Osteoblast (primary cell): ENCODE measurements at regions not wholly inside any gene's neighbourhood (a gene's known extent, or its start where the extent isn't known, plus 50 kb on each side); places are given as distances from the start of the nearest gene placed in this dataset.

ENCODE experiments used
- DNase-seq: peaks from one replicate; pipeline ENCODE4 v3.0.0; 2011; ENCODE audit warnings: low spot score, mixed read lengths; ENCODE audit not compliant: insufficient read length; ENCODE audit errors: missing footprints
- H2AFZ ChIP-seq: 2 replicates; pipeline ENCODE4 v1.6.0; 2011; ENCODE audit warnings: mild to moderate bottlenecking, low read length
- H3K27ac ChIP-seq: 2 replicates; pipeline ENCODE4 v1.5.1; 2011; ENCODE audit warnings: mild to moderate bottlenecking, low read depth, low read length, moderate library complexity
- H3K27me3 ChIP-seq: 2 replicates; pipeline ENCODE4 v1.6.0; 2012; ENCODE audit warnings: mild to moderate bottlenecking, control low read depth, inconsistent platforms, low read length, moderate library complexity; ENCODE audit not compliant: insufficient read depth
- H3K36me3 ChIP-seq: 2 replicates; pipeline ENCODE4 v1.5.1; 2011; ENCODE audit warnings: mild to moderate bottlenecking, low read length, control low read depth, moderate library complexity; ENCODE audit not compliant: insufficient read depth
- H3K4me1 ChIP-seq: 2 replicates; pipeline ENCODE4 v1.5.1; 2011; ENCODE audit warnings: mild to moderate bottlenecking, low read length, control low read depth, moderate library complexity; ENCODE audit not compliant: insufficient read depth
- H3K4me2 ChIP-seq: 2 replicates; pipeline ENCODE4 v1.6.0; 2011; ENCODE audit warnings: mild to moderate bottlenecking, low read length; ENCODE audit not compliant: insufficient read depth
- H3K4me3 ChIP-seq: fragments of 200-600 bp; sonication (generic); 3 replicates; pipeline ENCODE4 v1.5.1; 2012; ENCODE audit warnings: mild to moderate bottlenecking, low read length, inconsistent platforms; ENCODE audit not compliant: insufficient read depth
- H3K79me2 ChIP-seq: 2 replicates; pipeline ENCODE4 v1.6.0; 2012; ENCODE audit warnings: mild to moderate bottlenecking, low read length, control low read depth, inconsistent platforms; ENCODE audit not compliant: insufficient read depth
- H3K9me3 ChIP-seq: 2 replicates; pipeline ENCODE4 v1.5.1; 2011; ENCODE audit warnings: low read depth, low read length, control low read depth
- H4K20me1 ChIP-seq: 2 replicates; pipeline ENCODE4 v1.6.0; 2012; ENCODE audit warnings: mild to moderate bottlenecking, low read length, control low read depth; ENCODE audit not compliant: insufficient read depth
- CTCF ChIP-seq: IDR thresholded peaks from 2 replicates; pipeline ENCODE4 v1.5.1; 2011; ENCODE audit warnings: mild to moderate bottlenecking, low read depth, low read length, moderate library complexity; ENCODE audit errors: extremely low read depth

GRCh38 chr3:82240322-82240721 lies 478.9 kb upstream of the GBE1 start:
- Histone ChIP-seq H3K4me3 (no peak overlapping the region), H2AFZ (no peak overlapping the region), H3K27me3 (no peaks in the 10 kb centered on the region), H3K4me2 (no peak overlapping the region), H4K20me1 (no peaks in the 10 kb centered on the region), H3K9me3 (peaks cover 2% of the 10 kb centered on the region), H3K36me3 (no peaks in the 10 kb centered on the region), H3K79me2 (no peaks in the 10 kb centered on the region), H3K27ac (no peak overlapping the region), H3K4me1 (no peaks in the 10 kb centered on the region)
- TF ChIP-seq CTCF: no peak
- no peak for DNase-seq

GRCh38 chr3:82236257-82236656 lies 474.8 kb upstream of the GBE1 start:
- TF ChIP-seq CTCF: no peak
- no peak overlapping the region for H3K4me3 ChIP-seq
- H2AFZ ChIP-seq: no peak overlapping the region
- H3K79me2 ChIP-seq: no peaks in the 10 kb centered on the region
- H4K20me1 ChIP-seq: no peaks in the 10 kb centered on the region
- no peaks in the 10 kb centered on the region for H3K4me1 ChIP-seq
- DNase-seq: no peak
- peaks cover 2% of the 10 kb centered on the region for H3K9me3 ChIP-seq
- H3K27ac ChIP-seq: no peak overlapping the region
- H3K36me3 ChIP-seq: no peaks in the 10 kb centered on the region
- no peaks in the 10 kb centered on the region for H3K27me3 ChIP-seq
- H3K4me2 ChIP-seq: no peak overlapping the region

- Histone ChIP-seq H3K4me1 (no peaks in the 10 kb centered on the region), H4K20me1 (no peaks in the 10 kb centered on the region), H3K27me3 (no peaks in the 10 kb centered on the region), H3K36me3 (no peaks in the 10 kb centered on the region), H3K79me2 (no peaks in the 10 kb centered on the region), H3K27ac (no peak overlapping the region), H3K9me3 (no peaks in the 10 kb centered on the region), H2AFZ (no peak overlapping the region), H3K4me2 (no peak overlapping the region), H3K4me3 (no peak overlapping the region)
- DNase-seq: no peak
- TF ChIP-seq CTCF: no peak
Measured at GRCh38 chr3:82229397-82229796, 468.0 kb upstream of the GBE1 start.

- H3K4me1 ChIP-seq: no peaks in the 10 kb centered on the region
- H3K27ac ChIP-seq: no peak overlapping the region
- no peaks in the 10 kb centered on the region for H4K20me1 ChIP-seq
- H3K4me3 ChIP-seq: no peak overlapping the region
- no peak overlapping the region for H2AFZ ChIP-seq
- H3K4me2 ChIP-seq: no peak overlapping the region
- H3K79me2 ChIP-seq: no peaks in the 10 kb centered on the region
- no peak for TF ChIP-seq CTCF
- no peak for DNase-seq
- no peaks in the 10 kb centered on the region for H3K27me3 ChIP-seq
- no peaks in the 10 kb centered on the region for H3K36me3 ChIP-seq
- no peaks in the 10 kb centered on the region for H3K9me3 ChIP-seq
Measured at GRCh38 chr3:82224661-82225060, 463.2 kb upstream of the GBE1 start.
